Panc1 (cell line): ENCODE measurements at regions not wholly inside any gene's neighbourhood (a gene's known extent, or its start where the extent isn't known, plus 50 kb on each side); places are given as distances from the start of the nearest gene placed in this dataset.
"Not testable (repeated sequence)": the region's sequence is repeated elsewhere in the genome, so short reads cannot be mapped to it uniquely, and the experiment has no call there.

Source experiments
- ATAC-seq: fragments of 200-7000 bp; cut with Tn5 transposase; 2 replicates; pipeline ENCODE4 v1.9.1; 2020; ENCODE audit warnings: mild to moderate bottlenecking, moderate library complexity
- BruUV-seq: library from RNA; stranded (reverse); fragments of 400-500 nt; replicated peaks from 2 replicates; lab custom pipeline; 2021; lab: Mats Ljungman, UMichigan
- CTCF ChIA-PET: fragments of 300-600 bp; sonication (Branson Sonifier 250); formaldehyde crosslinking; loops from one replicate; lab custom pipeline; 2022; ENCODE audit warnings: antibody characterized with exemption; lab: Charles Lee
- POLR2A ChIA-PET: fragments of 300-600 bp; sonication (Branson Sonifier 250); formaldehyde crosslinking; loops from one replicate; lab custom pipeline; 2022; ENCODE audit warnings: antibody characterized with exemption; lab: Charles Lee
- DNase-seq: peaks from one replicate; pipeline ENCODE4 v3.0.0-alpha.2; 2010; ENCODE audit warnings: low read depth, low spot score
- H3K27ac ChIP-seq: 2 replicates; pipeline ENCODE4 v1.5.1; 2011; ENCODE audit warnings: mild to moderate bottlenecking, low read length, inconsistent platforms
- H3K27me3 ChIP-seq: fragments of 200-500 bp; sonication (Bioruptor generic); 2 replicates; pipeline ENCODE4 v1.6.0; 2014; ENCODE audit warnings: low read length, inconsistent platforms; ENCODE audit not compliant: control insufficient read depth, insufficient read depth
- H3K36me3 ChIP-seq: fragments of 200-500 bp; sonication (Bioruptor generic); 2 replicates; pipeline ENCODE4 v1.5.1; 2014; ENCODE audit warnings: inconsistent platforms, mild to moderate bottlenecking, low read length, moderate library complexity; ENCODE audit not compliant: control insufficient read depth, insufficient read depth
- H3K4me1 ChIP-seq: 2 replicates; pipeline ENCODE4 v1.5.1; 2011; ENCODE audit warnings: inconsistent platforms, mild to moderate bottlenecking, low read length, moderate library complexity; ENCODE audit not compliant: control insufficient read depth, insufficient read depth
- H3K4me3 ChIP-seq, 2 experiments: 2 replicates each; pipeline ENCODE4 v1.5.1; 2011 to 2012; ENCODE audit warnings: low read depth in 2 of 2, low read length in 2 of 2, mild to moderate bottlenecking in 2 of 2, inconsistent platforms in 1 of 2, moderate library complexity in 1 of 2
- H3K9me3 ChIP-seq: fragments of 200-500 bp; sonication (Bioruptor generic); 2 replicates; pipeline ENCODE4 v1.5.1; 2014; ENCODE audit warnings: low read depth, mild to moderate bottlenecking, inconsistent platforms, low read length, moderate library complexity; ENCODE audit not compliant: control insufficient read depth, insufficient read depth
- POLR2AphosphoS5 ChIP-seq: IDR thresholded peaks from 2 replicates; pipeline ENCODE4 v1.6.1; 2012; ENCODE audit warnings: mild to moderate bottlenecking, low read depth, low read length, moderate library complexity
- REST ChIP-seq, 2 experiments: IDR thresholded peaks; 2 replicates each; pipeline ENCODE4 v1.6.1; 2011 to 2012; ENCODE audit warnings: low read depth in 2 of 2, control low read depth in 1 of 2, low read length in 1 of 2, mild to moderate bottlenecking in 1 of 2, moderate library complexity in 1 of 2; ENCODE audit not compliant: insufficient read depth in 1 of 2
- SIN3A ChIP-seq: IDR thresholded peaks from 2 replicates; pipeline ENCODE4 v1.6.1; 2012; ENCODE audit warnings: low read depth, mild to moderate bottlenecking, low read length, moderate library complexity, borderline replicate concordance; ENCODE audit not compliant: insufficient read depth
- TCF7L2 ChIP-seq: IDR thresholded peaks from 2 replicates; pipeline ENCODE4 v1.6.1; 2011; ENCODE audit warnings: mild to moderate bottlenecking, low read depth, low read length, inconsistent platforms
- in situ Hi-C: cut with HindIII; loops from 2 replicates; pipeline ENCODE4 v1.10.0; 2016; ENCODE audit warnings: low sequenced_read_pairs, low pct_unique_long_range_greater_than_20kb
- intact Hi-C: fragments of 100-400 bp; cut with micrococcal nuclease; formaldehyde crosslinking; loops from one replicate; pipeline ENCODE4 v1.10.0; 2022; ENCODE audit not compliant: unreplicated experiment
- TF ChIP-seq, protein P1 (sequence below): fragments of 450-650 bp; IDR thresholded peaks from 2 replicates; pipeline ENCODE4 v1.5.1; 2017; ENCODE audit warnings: mild to moderate bottlenecking

DNA sequence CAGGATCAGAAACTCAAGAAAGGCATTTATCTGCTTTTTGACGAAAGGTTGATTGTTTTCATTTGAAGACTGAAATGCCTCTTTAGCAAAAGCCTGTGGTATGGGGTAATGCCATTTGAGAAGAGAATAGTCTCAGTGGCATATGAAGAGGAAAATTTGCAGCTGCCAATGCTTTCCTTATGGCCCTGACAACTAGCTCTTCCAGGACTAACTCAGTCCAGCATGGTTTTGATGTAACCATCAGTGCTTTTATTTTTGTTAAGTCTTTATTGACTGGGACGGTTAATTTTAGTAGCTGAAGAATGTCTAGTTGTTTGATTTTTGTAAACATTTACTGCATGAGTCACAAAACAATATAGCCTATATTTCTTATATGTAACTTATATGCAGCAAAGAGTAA lies 158.4 kb downstream of the LNPK start:
- no peaks in the 10 kb centered on the region for H3K27me3 ChIP-seq
- no peaks in the 10 kb centered on the region for H3K9me3 ChIP-seq
- H3K4me1 ChIP-seq = no peaks in the 10 kb centered on the region
- BruUV-seq = no TSS peak
- no peaks in the 10 kb centered on the region for H3K36me3 ChIP-seq
- intact Hi-C loops = no loop called here
- DNase-seq (no peak), ATAC-seq (no peak)
- ChIA-PET POLR2A (no interaction called here), CTCF (no interaction called here)
- H3K4me3 ChIP-seq = no peak overlapping the region
- TF ChIP-seq TCF7L2 = no peak
- no peak for TF ChIP-seq REST (IDR thresholded peaks at IDR 0.05; ENCODE audit: insufficient read depth in 1 of 2, low read depth in 2 of 2, low read length in 1 of 2)
- TF ChIP-seq, protein P1, sequence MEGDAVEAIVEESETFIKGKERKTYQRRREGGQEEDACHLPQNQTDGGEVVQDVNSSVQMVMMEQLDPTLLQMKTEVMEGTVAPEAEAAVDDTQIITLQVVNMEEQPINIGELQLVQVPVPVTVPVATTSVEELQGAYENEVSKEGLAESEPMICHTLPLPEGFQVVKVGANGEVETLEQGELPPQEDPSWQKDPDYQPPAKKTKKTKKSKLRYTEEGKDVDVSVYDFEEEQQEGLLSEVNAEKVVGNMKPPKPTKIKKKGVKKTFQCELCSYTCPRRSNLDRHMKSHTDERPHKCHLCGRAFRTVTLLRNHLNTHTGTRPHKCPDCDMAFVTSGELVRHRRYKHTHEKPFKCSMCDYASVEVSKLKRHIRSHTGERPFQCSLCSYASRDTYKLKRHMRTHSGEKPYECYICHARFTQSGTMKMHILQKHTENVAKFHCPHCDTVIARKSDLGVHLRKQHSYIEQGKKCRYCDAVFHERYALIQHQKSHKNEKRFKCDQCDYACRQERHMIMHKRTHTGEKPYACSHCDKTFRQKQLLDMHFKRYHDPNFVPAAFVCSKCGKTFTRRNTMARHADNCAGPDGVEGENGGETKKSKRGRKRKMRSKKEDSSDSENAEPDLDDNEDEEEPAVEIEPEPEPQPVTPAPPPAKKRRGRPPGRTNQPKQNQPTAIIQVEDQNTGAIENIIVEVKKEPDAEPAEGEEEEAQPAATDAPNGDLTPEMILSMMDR = no peak
- no peak for TF ChIP-seq SIN3A
- TF ChIP-seq POLR2AphosphoS5 = no peak
- in situ Hi-C loops = no loop called here
- H3K27ac ChIP-seq = no peak overlapping the region

DNA sequence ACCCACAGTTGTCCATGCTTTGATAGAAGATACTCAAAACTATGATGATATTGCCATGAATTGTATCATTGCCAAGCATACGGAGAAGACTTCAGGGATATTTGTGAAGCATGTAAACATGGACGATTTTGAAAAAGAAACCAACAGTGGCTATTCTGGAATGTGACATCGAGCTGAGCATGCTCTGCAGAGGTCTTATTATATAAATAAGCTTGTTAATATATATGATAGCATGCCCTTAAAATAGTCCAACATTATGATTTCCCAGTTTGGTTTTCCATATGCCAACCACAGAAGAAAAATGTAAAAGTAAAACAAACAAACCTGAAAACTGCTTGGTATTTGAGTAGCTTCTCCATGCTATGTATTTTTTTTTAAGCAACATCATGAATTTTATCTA lies 159.1 kb downstream of the LNPK start:
- no peak overlapping the region for H3K4me3 ChIP-seq
- no peaks in the 10 kb centered on the region for H3K27me3 ChIP-seq
- intact Hi-C loops = no loop called here
- ATAC-seq (no peak), DNase-seq (no peak)
- H3K9me3 ChIP-seq = no peaks in the 10 kb centered on the region
- H3K27ac ChIP-seq = no peak overlapping the region
- in situ Hi-C loops = no loop called here
- ChIA-PET CTCF (no interaction called here), POLR2A (no interaction called here)
- TF ChIP-seq POLR2AphosphoS5 = no peak
- TF ChIP-seq TCF7L2 = no peak
- TF ChIP-seq, protein P1 = no peak
- TF ChIP-seq SIN3A = no peak
- no peak for TF ChIP-seq REST (IDR thresholded peaks at IDR 0.05; ENCODE audit: insufficient read depth in 1 of 2, low read depth in 2 of 2, low read length in 1 of 2)
- no peaks in the 10 kb centered on the region for H3K36me3 ChIP-seq
- no peaks in the 10 kb centered on the region for H3K4me1 ChIP-seq
- no TSS peak for BruUV-seq

DNA sequence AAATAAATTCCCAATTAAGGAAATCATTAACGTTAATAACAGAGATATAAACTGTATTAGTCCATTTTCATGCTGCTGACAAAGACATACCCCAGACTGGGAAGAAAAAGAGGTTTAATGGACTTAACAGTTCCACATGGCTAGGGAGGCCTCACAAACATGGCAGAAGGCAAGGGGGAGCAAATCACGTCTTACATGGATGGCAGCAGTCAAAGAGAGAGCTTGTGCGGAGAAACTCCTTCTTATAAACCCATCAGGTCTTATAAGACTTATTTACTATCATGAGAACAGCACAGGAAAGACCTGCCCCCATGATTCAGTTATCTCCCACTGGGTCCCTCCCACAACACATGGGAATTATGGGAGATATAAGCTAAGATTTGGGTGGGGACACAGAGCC lies 161.3 kb downstream of the LNPK start:
- H3K36me3 ChIP-seq, BruUV-seq, H3K4me3 ChIP-seq, CTCF ChIA-PET, DNase-seq, H3K27me3 ChIP-seq, H3K4me1 ChIP-seq, POLR2A ChIA-PET, in situ Hi-C loops, H3K9me3 ChIP-seq, ATAC-seq, intact Hi-C loops, H3K27ac ChIP-seq: not testable (repeated sequence)
